Urinary bladder (tissue), 3 donors: ENCODE measurements at regions not wholly inside any gene's neighbourhood (a gene's known extent, or its start where the extent isn't known, plus 50 kb on each side); places are given as distances from the start of the nearest gene placed in this dataset.
"Not testable (repeated sequence)": the region's sequence is repeated elsewhere in the genome, so short reads cannot be mapped to it uniquely, and the experiment has no call there.

ENCODE experiments used
- DNase-seq: peaks from one replicate; pipeline ENCODE4 v3.0.0-alpha.2; 2015; ENCODE audit errors: extremely low spot score
- H3K27ac ChIP-seq: one replicate; pipeline ENCODE4 v1.5.1; 2013; ENCODE audit warnings: low read depth, mild to moderate bottlenecking, moderate library complexity
- H3K36me3 ChIP-seq: one replicate; pipeline ENCODE4 v1.6.1; 2013; ENCODE audit warnings: mild to moderate bottlenecking, moderate library complexity; ENCODE audit not compliant: insufficient read depth
- H3K4me1 ChIP-seq: one replicate; pipeline ENCODE4 v1.6.1; 2013; ENCODE audit warnings: mild to moderate bottlenecking, moderate library complexity; ENCODE audit not compliant: insufficient read depth
- H3K4me3 ChIP-seq: one replicate; pipeline ENCODE4 v1.5.1; 2013; ENCODE audit warnings: low read depth, low read length
- WGBS: extraction: QIAGEN DNeasy Blood & Tissue Kit; methylation state at CpG from one replicate; pipeline ENCODE4 v1.1.7; 2013; 5-methylcytosine and 5-hydroxymethylcytosine counted together
- donor health status: healthy with polysubstance abuse.
- donor health status: healthy.

DNA sequence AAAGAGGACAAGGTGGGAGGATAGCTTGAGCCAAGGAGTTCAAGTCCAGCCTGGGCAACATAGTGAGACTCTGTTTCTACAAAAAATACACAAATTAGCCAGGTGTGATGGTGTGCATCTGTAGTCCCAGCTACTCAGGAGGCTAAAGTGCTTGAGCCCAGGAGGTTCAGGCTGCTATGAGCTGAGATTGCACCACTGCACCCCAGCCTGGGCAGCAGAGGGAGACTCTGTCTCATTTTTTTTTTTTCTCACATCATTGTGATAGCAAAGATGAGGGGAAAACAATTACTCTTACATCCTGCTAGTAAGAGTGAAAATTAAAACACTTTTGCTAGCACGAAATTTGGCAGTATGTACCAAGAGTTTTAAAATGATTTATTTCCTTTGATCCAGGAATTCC, 463.7 kb downstream of the TMEM135 start:
- no peak for DNase-seq

DNA sequence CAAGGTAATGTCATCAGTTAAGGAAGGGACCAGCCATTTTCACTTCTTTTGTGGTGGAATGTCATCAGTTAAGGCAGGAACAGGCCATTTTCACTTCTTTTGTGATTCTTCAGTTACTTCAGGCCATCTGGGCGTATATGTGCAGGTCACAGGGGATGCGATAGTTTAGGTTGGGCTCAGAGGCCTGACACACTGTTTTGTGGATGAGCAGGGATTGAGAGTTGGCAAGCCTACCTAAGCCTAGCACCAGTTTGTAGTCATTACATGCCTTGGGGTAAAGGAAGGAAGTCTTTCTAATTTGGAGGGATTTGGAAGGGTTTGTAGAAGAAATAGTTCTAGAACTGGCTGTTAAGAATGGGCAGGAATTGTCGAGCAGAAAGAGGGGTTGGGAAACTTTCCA, 457.2 kb downstream of the TMEM135 start:
- not testable (repeated sequence) for H3K27ac ChIP-seq, H3K4me1 ChIP-seq, H3K4me3 ChIP-seq, H3K36me3 ChIP-seq, DNase-seq
- whole genome bisulfite sequencing: 92% methylated on average over 3 of the region's 3 CpGs

More for the DNA sequence above, 463.7 kb downstream of the TMEM135 start:
- WGBS: 65% methylated on average over 1 of the region's 1 CpG
- H3K27ac ChIP-seq: no peak overlapping the region
- H3K36me3 ChIP-seq: no peaks in the 10 kb centered on the region
- no peak overlapping the region for H3K4me3 ChIP-seq
- H3K4me1 ChIP-seq: no peaks in the 10 kb centered on the region

DNA sequence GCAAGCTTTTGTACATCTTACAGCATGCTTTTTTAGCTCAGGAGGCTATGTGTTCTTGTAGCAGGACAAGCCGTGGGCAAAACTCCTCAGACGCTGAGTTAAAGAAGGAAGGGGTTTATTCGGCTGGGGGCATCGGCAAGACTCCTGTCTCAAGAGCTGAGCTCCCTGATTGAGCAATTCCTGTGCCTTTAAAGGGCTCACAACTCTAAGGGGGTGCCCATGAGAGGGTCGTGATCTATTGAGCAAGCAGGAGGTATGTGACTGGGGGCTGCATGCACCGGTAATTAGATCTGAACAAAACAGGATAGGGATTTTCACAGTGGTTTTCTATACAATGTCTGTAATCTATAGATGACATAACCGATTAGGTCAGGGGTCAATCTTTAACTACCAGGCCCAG, 456.3 kb downstream of the TMEM135 start:
- 74% methylated on average over 7 of the region's 7 CpGs for WGBS
- not testable (repeated sequence) for H3K4me1 ChIP-seq, H3K27ac ChIP-seq, H3K4me3 ChIP-seq, DNase-seq, H3K36me3 ChIP-seq

GRCh38 chr11:87493516-87493915, 455.8 kb downstream of the TMEM135 start:
- Histone ChIP-seq H3K36me3 (no peaks in the 10 kb centered on the region), H3K4me1 (no peaks in the 10 kb centered on the region), H3K27ac (no peak overlapping the region), H3K4me3 (no peak overlapping the region)
- no peak for DNase-seq
- 39% methylated on average over 4 of the region's 4 CpGs for WGBS

- Histone ChIP-seq H3K4me1 (no peaks in the 10 kb centered on the region), H3K4me3 (no peak overlapping the region), H3K27ac (no peak overlapping the region), H3K36me3 (no peaks in the 10 kb centered on the region)
- 77% methylated on average over 3 of the region's 3 CpGs for WGBS
- DNase-seq: no peak
Measured at GRCh38 chr11:87491381-87491780, 453.6 kb downstream of the TMEM135 start.

- Histone ChIP-seq H3K4me1 (no peaks in the 10 kb centered on the region), H3K27ac (no peak overlapping the region), H3K4me3 (no peak overlapping the region), H3K36me3 (no peaks in the 10 kb centered on the region)
- no peak for DNase-seq
Measured at GRCh38 chr11:87490671-87491070, 452.9 kb downstream of the TMEM135 start.

DNA sequence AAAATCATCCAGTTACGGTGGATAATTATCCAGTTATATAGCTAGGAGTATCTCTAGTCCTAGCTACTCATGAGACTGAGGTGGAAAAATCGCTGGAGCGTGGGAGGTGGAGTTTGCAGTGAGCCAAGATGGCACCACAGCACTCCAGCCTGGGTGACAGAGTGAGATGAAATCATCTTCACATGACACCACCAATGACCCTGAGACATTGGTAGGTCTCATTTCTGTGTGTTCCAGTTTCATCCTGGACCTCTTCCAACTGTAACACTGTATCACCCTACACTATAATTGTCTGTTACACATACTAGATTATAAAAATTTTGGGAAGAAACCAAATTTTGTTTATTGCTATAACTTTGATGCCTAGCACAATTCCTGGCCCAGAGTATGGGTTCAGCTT, 446.8 kb downstream of the TMEM135 start:
- DNase-seq: no peak
- H3K27ac ChIP-seq: no peak overlapping the region
- no peaks in the 10 kb centered on the region for H3K4me1 ChIP-seq
- peaks cover 2% of the 10 kb centered on the region for H3K36me3 ChIP-seq
- H3K4me3 ChIP-seq: no peak overlapping the region
- WGBS: 95% methylated on average over 3 of the region's 3 CpGs

DNA sequence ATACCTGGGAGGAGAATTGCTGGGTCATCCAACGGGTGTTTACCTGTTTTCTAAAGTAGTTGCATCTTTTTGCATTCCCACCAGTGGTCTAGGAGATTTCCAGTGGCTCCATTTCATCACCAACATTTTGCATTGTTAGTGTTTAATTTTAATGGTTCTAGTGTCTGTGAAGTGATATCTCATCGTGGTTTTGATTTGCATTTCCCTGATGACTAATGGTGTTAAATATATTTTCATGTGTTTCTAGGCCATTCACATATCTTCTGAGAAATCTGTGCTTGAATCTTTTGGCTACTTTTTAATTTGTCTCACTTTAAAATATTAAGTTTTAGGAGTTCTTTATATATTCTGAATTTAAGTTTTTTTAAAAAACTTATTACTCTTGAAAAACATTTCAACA, 439.6 kb downstream of the TMEM135 start:
- H3K4me1 ChIP-seq: no peaks in the 10 kb centered on the region
- WGBS: 79% methylated on average over 2 of the region's 2 CpGs
- no peak overlapping the region for H3K4me3 ChIP-seq
- no peak for DNase-seq
- H3K27ac ChIP-seq: no peak overlapping the region
- peaks cover 2% of the 10 kb centered on the region for H3K36me3 ChIP-seq

- DNase-seq: no peak
- 80% methylated on average over 1 of the region's 1 CpG for WGBS
- Histone ChIP-seq H3K4me3 (no peak overlapping the region), H3K4me1 (no peaks in the 10 kb centered on the region), H3K36me3 (no peaks in the 10 kb centered on the region), H3K27ac (no peak overlapping the region)
Measured at GRCh38 chr11:87473174-87473573, 435.4 kb downstream of the TMEM135 start.

DNA sequence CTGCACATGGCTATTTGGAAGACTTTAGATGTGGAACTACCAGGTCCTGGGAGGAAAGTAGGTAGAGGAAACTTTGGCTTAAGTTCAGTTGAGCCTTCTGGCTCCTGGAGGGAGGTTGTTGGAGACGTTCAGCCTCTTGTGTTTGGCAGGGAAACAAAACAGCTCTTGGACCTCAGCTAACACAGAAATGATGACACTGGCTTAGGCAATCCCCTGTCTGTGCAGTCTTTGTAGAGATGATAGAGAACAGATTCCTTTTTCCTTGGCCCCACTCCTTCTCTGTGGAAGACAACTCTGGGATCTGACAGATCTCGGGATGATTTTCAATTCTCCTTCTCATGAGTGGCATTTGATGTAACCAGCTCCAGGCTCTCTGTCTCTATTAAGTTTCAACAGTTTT, 428.5 kb downstream of the TMEM135 start:
- H3K27ac ChIP-seq: no peak overlapping the region

GRCh38 chr11:87465716-87466115, 428.0 kb downstream of the TMEM135 start:
- no peak for DNase-seq
- WGBS: 68% methylated on average over 4 of the region's 4 CpGs
- H3K27ac ChIP-seq: no peak overlapping the region
- no peak overlapping the region for H3K4me3 ChIP-seq
- no peaks in the 10 kb centered on the region for H3K36me3 ChIP-seq
- H3K4me1 ChIP-seq: no peaks in the 10 kb centered on the region

More for the DNA sequence above, 428.5 kb downstream of the TMEM135 start:
- 20% methylated on average over 2 of the region's 2 CpGs for WGBS
- H3K4me1 ChIP-seq: no peaks in the 10 kb centered on the region
- no peak overlapping the region for H3K4me3 ChIP-seq
- DNase-seq: peak; percentile 33
- H3K36me3 ChIP-seq: no peaks in the 10 kb centered on the region

GRCh38 chr11:87463486-87464102, 425.9 kb downstream of the TMEM135 start:
- no peaks in the 10 kb centered on the region for H3K4me1 ChIP-seq
- no peak overlapping the region for H3K27ac ChIP-seq
- no peaks in the 10 kb centered on the region for H3K36me3 ChIP-seq
- no peak overlapping the region for H3K4me3 ChIP-seq
- DNase-seq: no peak
- WGBS: 89% methylated on average over 4 of the region's 4 CpGs

- Histone ChIP-seq H3K36me3 (no peaks in the 10 kb centered on the region), H3K4me1 (no peaks in the 10 kb centered on the region), H3K27ac (no peak overlapping the region), H3K4me3 (no peak overlapping the region)
- WGBS: 76% methylated on average over 1 of the region's 1 CpG
- no peak for DNase-seq
Measured at GRCh38 chr11:87462171-87462570, 424.4 kb downstream of the TMEM135 start.

DNA sequence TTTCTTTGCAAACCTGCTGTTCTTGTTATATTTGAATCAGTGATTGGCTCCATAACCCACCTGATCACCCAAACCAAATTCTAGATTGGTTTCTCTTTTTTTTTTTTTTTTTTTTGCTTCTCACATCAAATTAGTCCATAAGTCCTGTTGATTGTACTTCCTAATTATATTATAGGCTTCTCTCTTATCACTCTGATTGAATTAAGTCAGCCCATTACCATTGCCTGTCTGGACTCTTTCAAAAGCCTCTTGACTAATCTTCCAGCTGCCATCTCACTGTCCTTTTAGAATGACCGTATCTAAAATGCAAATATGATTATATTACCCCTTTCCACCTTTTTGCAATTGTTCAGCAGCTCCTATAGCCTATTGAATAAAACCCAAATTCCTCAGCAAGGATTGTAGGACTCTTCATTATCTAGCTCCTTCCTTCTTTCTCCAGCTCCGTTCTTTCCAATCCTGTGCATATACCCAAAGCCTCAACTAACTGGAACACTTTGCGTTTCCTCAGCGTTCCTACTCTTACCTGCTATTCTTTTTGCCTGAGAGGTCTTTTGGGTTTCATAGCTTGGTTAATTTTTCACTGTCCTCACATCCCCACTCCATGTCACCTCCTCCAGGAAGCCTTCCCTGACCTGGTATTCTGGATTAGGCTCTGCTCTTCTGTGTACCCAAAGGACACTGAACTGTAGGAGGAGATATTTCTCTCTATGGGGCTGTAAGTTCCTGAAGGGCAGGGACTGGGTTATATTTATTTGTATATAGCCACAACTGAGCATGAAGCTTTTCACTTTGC, 423.3 kb downstream of the TMEM135 start:
- no peak for DNase-seq
- Histone ChIP-seq H3K4me3 (no peak overlapping the region), H3K27ac (no peak overlapping the region), H3K36me3 (no peaks in the 10 kb centered on the region), H3K4me1 (no peaks in the 10 kb centered on the region)
- WGBS: 93% methylated on average over 4 of the region's 4 CpGs
